Sigmoid colon (tissue), 6 donors: ENCODE measurements at regions not wholly inside any gene's neighbourhood (a gene's known extent, or its start where the extent isn't known, plus 50 kb on each side); places are given as distances from the start of the nearest gene placed in this dataset.

Source experiments
- DNase-seq: peaks from one replicate; pipeline ENCODE4 v3.0.0-alpha.2; 2019
- H3K27ac ChIP-seq, 4 donors: fragments of 200-600 bp; sonication (generic); one replicate each; pipeline ENCODE4 v1.5.1; 2016 to 2019; ENCODE audit warnings: mild to moderate bottlenecking in 1 of 4
- H3K27me3 ChIP-seq, 3 donors: fragments of 200-600 bp; sonication (generic); one replicate each; pipeline ENCODE4 v1.5.1; 2019; ENCODE audit warnings: mild to moderate bottlenecking in 1 of 3
- H3K36me3 ChIP-seq, 4 donors: fragments of 200-600 bp; sonication (generic); one replicate each; pipeline ENCODE4 v1.5.1; 2016 to 2019
- H3K4me1 ChIP-seq, 4 donors: fragments of 200-600 bp; sonication (generic); one replicate each; pipeline ENCODE4 v1.5.1; 2017 to 2019
- H3K4me3 ChIP-seq, 4 donors: fragments of 200-600 bp; sonication (generic); one replicate each; pipeline ENCODE4 v1.5.1; 2017 to 2019; ENCODE audit warnings: mild to moderate bottlenecking in 2 of 4, moderate library complexity in 1 of 4
- H3K9me3 ChIP-seq, 4 donors: fragments of 200-600 bp in 3 of 4; sonication (generic) in 3 of 4; one replicate each; pipeline versions ENCODE4 v1.5.1 to v1.6.1; 2013 to 2019
- EP300 ChIP-seq, 4 donors: sonication (generic); formaldehyde crosslinking; IDR thresholded peaks; one replicate each; pipeline ENCODE4 v1.6.1; 2017; ENCODE audit warnings: antibody characterized with exemption in 4 of 4
- POLR2A ChIP-seq, 2 donors: fragments of 450-650 bp; IDR thresholded peaks; one replicate each; pipeline ENCODE4 v1.6.1; 2016; ENCODE audit warnings: antibody characterized with exemption in 2 of 2, mild to moderate bottlenecking in 2 of 2, moderate library complexity in 2 of 2
- POLR2AphosphoS5 ChIP-seq, 4 donors: sonication (generic); formaldehyde crosslinking; IDR thresholded peaks; one replicate each; pipeline ENCODE4 v1.6.1; 2017; ENCODE audit warnings: antibody characterized with exemption in 4 of 4
- WGBS, 2 donors: extraction: QIAGEN DNeasy Blood & Tissue Kit; methylation state at CpG; one replicate each; pipeline ENCODE4 v1.1.7; 2013; 5-methylcytosine and 5-hydroxymethylcytosine counted together
- intact Hi-C: fragments of 100-400 bp; cut with DNase I; formaldehyde crosslinking; loops from one replicate; pipeline ENCODE4 v1.15.1; 2023
- TF ChIP-seq, protein P1 (sequence below), 4 experiments: fragments of 450-650 bp in 3 of 4; fragments of 200-600 bp in 1 of 4; IDR thresholded peaks; one replicate each; pipeline ENCODE4 v1.5.1; 2016 to 2019; ENCODE audit warnings: antibody characterized with exemption in 4 of 4, mild to moderate bottlenecking in 3 of 4, moderate library complexity in 2 of 4
- donor health status: healthy with polysubstance abuse.
- donor health status: healthy.

GRCh38 chr17:83018658-83019193 is 60.7 kb upstream of the METRNL start:
- intact Hi-C loops: no loop called here
- no peaks in the 10 kb centered on the region for H3K9me3 ChIP-seq
- H3K4me1 ChIP-seq: no peaks in the 10 kb centered on the region
- 96 to 97% methylated on average over 23 of the region's 23 CpGs for WGBS, 2 donors
- no peak overlapping the region for H3K27ac ChIP-seq
- no peak overlapping the region for H3K4me3 ChIP-seq
- no peak for TF ChIP-seq POLR2AphosphoS5 (IDR thresholded peaks at IDR 0.05)
- TF ChIP-seq, protein P1, sequence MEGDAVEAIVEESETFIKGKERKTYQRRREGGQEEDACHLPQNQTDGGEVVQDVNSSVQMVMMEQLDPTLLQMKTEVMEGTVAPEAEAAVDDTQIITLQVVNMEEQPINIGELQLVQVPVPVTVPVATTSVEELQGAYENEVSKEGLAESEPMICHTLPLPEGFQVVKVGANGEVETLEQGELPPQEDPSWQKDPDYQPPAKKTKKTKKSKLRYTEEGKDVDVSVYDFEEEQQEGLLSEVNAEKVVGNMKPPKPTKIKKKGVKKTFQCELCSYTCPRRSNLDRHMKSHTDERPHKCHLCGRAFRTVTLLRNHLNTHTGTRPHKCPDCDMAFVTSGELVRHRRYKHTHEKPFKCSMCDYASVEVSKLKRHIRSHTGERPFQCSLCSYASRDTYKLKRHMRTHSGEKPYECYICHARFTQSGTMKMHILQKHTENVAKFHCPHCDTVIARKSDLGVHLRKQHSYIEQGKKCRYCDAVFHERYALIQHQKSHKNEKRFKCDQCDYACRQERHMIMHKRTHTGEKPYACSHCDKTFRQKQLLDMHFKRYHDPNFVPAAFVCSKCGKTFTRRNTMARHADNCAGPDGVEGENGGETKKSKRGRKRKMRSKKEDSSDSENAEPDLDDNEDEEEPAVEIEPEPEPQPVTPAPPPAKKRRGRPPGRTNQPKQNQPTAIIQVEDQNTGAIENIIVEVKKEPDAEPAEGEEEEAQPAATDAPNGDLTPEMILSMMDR (IDR thresholded peaks at IDR 0.05): no peak
- no peak for TF ChIP-seq POLR2A (IDR thresholded peaks at IDR 0.05)
- no peak for TF ChIP-seq EP300 (IDR thresholded peaks at IDR 0.05)
- DNase-seq: no peak
- H3K27me3 ChIP-seq: no peaks in the 10 kb centered on the region
- no peaks in the 10 kb centered on the region for H3K36me3 ChIP-seq

DNA sequence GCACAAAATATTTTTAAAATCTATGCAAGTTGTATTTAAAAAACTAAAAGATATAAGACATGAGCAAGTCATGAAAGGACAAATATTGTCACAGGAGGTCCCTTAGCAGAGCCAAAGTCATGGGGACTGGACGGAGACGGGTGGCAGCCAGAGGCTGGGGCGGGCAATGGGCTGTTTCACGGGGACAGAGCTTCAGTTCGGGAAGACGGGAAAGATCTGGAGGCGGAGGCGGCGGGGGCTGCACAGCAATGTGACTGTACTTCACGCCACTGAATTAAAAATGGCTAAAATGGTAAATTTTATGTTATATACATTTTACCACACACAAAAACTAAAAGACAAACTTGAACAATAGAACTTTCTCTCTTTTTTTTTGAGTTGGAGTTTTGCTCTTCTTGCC is 60.0 kb upstream of the METRNL start:
- DNase-seq: no peak
- 80 to 96% methylated on average over 10 of the region's 10 CpGs for WGBS, 2 donors
- intact Hi-C loops: no loop called here
- H3K27ac ChIP-seq: no peak overlapping the region
- no peaks in the 10 kb centered on the region for H3K27me3 ChIP-seq
- no peaks in the 10 kb centered on the region for H3K9me3 ChIP-seq
- no peak overlapping the region for H3K4me3 ChIP-seq
- TF ChIP-seq EP300 (IDR thresholded peaks at IDR 0.05) (no peak), POLR2A (IDR thresholded peaks at IDR 0.05) (no peak), POLR2AphosphoS5 (IDR thresholded peaks at IDR 0.05) (no peak)
- TF ChIP-seq, protein P1 (IDR thresholded peaks at IDR 0.05): no peak
- H3K36me3 ChIP-seq: no peaks in the 10 kb centered on the region
- H3K4me1 ChIP-seq: no peaks in the 10 kb centered on the region

- no peaks in the 10 kb centered on the region for H3K4me1 ChIP-seq
- no peak overlapping the region for H3K27ac ChIP-seq
- TF ChIP-seq POLR2AphosphoS5 (IDR thresholded peaks at IDR 0.05) (no peak), POLR2A (IDR thresholded peaks at IDR 0.05) (no peak), EP300 (IDR thresholded peaks at IDR 0.05) (no peak)
- TF ChIP-seq, protein P1 (IDR thresholded peaks at IDR 0.05): no peak
- WGBS, 2 donors: 91 to 95% methylated on average over 43 of the region's 43 CpGs
- H3K27me3 ChIP-seq: no peaks in the 10 kb centered on the region
- intact Hi-C loops: no loop called here
- DNase-seq: no peak
- H3K36me3 ChIP-seq: no peaks in the 10 kb centered on the region
- no peak overlapping the region for H3K4me3 ChIP-seq
- no peaks in the 10 kb centered on the region for H3K9me3 ChIP-seq
These were observed 55.0 kb upstream of the METRNL start for GRCh38 chr17:83024218-83024971.

- 95 to 96% methylated on average over 31 of the region's 31 CpGs for WGBS, 2 donors
These were observed 53.7 kb upstream of the METRNL start for GRCh38 chr17:83025636-83026280.

More at GRCh38 chr17:83025636-83026280, 53.7 kb upstream of the METRNL start:
- DNase-seq: no peak
- no peak for TF ChIP-seq POLR2A (IDR thresholded peaks at IDR 0.05)
- TF ChIP-seq, protein P1 (IDR thresholded peaks at IDR 0.05): no peak
- no peak for TF ChIP-seq POLR2AphosphoS5 (IDR thresholded peaks at IDR 0.05)
- TF ChIP-seq EP300 (IDR thresholded peaks at IDR 0.05): no peak
- Histone ChIP-seq H3K36me3 (no peaks in the 10 kb centered on the region), H3K9me3 (no peaks in the 10 kb centered on the region), H3K27me3 (no peaks in the 10 kb centered on the region), H3K4me1 (no peaks in the 10 kb centered on the region), H3K4me3 (no peak overlapping the region), H3K27ac (no peak overlapping the region)
- intact Hi-C loops: no loop called here
